ENCODE measurements at regions not wholly inside any gene's neighbourhood (a gene's known extent, or its start where the extent isn't known, plus 50 kb on each side); places are given as distances from the start of the nearest gene placed in this dataset.

DNA sequence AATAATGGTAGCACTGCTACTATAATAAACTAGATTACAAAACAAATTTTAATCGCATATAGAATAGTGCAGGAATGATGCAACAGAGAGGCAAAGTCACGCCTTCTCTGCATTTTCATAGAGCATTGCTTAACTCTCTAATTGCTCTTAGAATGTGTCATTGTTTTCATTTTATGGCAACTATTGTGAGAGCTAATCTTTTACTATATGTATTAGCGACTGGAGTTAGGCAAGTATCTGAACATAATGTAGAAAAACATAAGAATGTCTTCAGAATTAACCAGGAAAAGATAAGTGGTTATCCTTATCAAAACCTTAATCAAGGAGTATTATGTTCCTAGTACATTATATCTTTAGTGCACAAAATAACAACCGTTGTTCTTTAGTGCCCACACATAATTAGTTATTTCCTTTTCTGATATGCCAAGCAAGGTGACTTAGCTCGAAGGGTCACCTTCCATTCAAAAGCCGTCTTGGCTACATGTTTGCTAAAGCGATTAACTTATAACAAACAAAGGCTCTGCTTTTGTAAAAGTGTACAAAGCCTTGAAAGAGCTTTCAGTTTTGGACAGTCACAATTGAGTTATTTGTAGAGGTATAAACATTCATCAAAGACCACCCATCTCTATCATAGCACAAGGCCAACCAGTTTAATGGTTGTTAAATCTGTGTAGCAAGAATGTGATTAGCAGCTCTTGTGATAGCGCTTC, 1328.9 kb downstream of the ROBO2 start:
- in situ Hi-C loops (cut with HindIII; ENCODE audit: low sequenced_read_pairs) = no loop called here
- DNase-seq (ENCODE audit: low read depth, low spot score) = no peak
- H3K4me3 ChIP-seq (ENCODE audit: low read depth, low read length) = no peak overlapping the region
- TF ChIP-seq CTCF (IDR thresholded peaks at IDR 0.05; ENCODE audit: low read depth, low read length) = no peak

- H3K4me3 ChIP-seq (ENCODE audit: low read depth, low read length) = no peak overlapping the region
- TF ChIP-seq CTCF (IDR thresholded peaks at IDR 0.05; ENCODE audit: low read depth, low read length) = no peak
- in situ Hi-C loops (cut with HindIII; ENCODE audit: low sequenced_read_pairs) = no loop called here
- no peak for DNase-seq (ENCODE audit: low read depth, low spot score)
Measured at GRCh38 chr3:78390221-78390620, 1350.3 kb downstream of the ROBO2 start.

DNA sequence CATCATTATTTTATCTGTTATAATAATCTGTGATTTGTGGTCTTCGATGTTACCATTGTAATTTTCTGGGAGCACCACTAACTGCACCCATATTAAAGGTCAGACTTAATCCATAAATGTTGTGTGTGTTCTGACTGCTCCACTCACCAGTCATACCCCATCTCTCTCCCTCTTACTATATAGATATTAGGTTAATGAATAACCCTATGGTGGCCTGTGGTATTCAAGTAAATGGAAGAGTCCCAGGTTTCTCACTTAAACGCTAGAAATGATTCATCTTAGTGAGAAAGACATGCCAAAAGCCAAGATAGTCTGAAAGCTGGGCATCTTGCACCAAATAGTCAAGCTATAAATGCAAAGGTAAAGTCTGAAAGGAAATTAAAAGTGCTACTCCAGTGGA, 1358.5 kb downstream of the ROBO2 start:
- no peak for DNase-seq (ENCODE audit: low read depth, low spot score)
- no peak overlapping the region for H3K4me3 ChIP-seq (ENCODE audit: low read depth, low read length)
- TF ChIP-seq CTCF (IDR thresholded peaks at IDR 0.05; ENCODE audit: low read depth, low read length) = no peak
- in situ Hi-C loops (cut with HindIII; ENCODE audit: low sequenced_read_pairs) = no loop called here

DNA sequence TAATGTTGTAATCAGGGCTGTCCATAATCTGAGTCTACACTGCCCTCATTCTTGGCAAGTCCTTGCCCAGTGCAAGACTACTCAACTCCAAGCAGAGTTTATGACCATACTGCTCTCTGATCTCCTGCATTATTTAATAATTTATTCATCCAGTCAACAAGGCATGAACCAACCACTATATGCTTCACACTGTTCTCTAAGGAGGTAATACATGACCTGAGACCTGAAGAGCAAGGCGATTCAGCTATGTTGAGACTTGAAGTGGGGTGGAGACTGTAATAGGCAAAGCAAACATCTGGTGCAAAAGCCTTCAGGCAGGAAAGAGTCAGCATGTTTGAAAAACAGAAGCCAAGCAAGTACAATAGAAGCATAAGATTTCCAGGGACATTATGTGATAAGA, 1362.8 kb downstream of the ROBO2 start:
- no peak overlapping the region for H3K4me3 ChIP-seq (ENCODE audit: low read depth, low read length)
- DNase-seq (ENCODE audit: low read depth, low spot score) = no peak
- TF ChIP-seq CTCF (IDR thresholded peaks at IDR 0.05; ENCODE audit: low read depth, low read length) = no peak
- in situ Hi-C loops (cut with HindIII; ENCODE audit: low sequenced_read_pairs) = no loop called here

GRCh38 chr3:78405745-78406144, 1362.1 kb downstream of the ROBO1 start:
- in situ Hi-C loops (cut with HindIII; ENCODE audit: low sequenced_read_pairs) = no loop called here

GRCh38 chr3:78406396-78406795, 1361.4 kb downstream of the ROBO1 start:
- no peak for DNase-seq (ENCODE audit: low read depth, low spot score)
- in situ Hi-C loops (cut with HindIII; ENCODE audit: low sequenced_read_pairs) = no loop called here
- no peak overlapping the region for H3K4me3 ChIP-seq (ENCODE audit: low read depth, low read length)
- no peak for TF ChIP-seq CTCF (IDR thresholded peaks at IDR 0.05; ENCODE audit: low read depth, low read length)

More at GRCh38 chr3:78405745-78406144, 1362.1 kb downstream of the ROBO1 start:
- no peak overlapping the region for H3K4me3 ChIP-seq (ENCODE audit: low read depth, low read length)
- DNase-seq (ENCODE audit: low read depth, low spot score) = no peak
- TF ChIP-seq CTCF (IDR thresholded peaks at IDR 0.05; ENCODE audit: low read depth, low read length) = no peak
